Hematopoietic multipotent progenitor cell treated with erythropoietin and hydrocortisone succinate and interleukin-3 and kit ligand, for 17 days (in vitro differentiated cells): ENCODE measurements at regions not wholly inside any gene's neighbourhood (a gene's known extent, or its start where the extent isn't known, plus 50 kb on each side); places are given as distances from the start of the nearest gene placed in this dataset.

Experiments
- DNase-seq: peaks from one replicate; pipeline ENCODE4 v3.0.0-alpha.2; 2015; ENCODE audit warnings: low spot score

DNA sequence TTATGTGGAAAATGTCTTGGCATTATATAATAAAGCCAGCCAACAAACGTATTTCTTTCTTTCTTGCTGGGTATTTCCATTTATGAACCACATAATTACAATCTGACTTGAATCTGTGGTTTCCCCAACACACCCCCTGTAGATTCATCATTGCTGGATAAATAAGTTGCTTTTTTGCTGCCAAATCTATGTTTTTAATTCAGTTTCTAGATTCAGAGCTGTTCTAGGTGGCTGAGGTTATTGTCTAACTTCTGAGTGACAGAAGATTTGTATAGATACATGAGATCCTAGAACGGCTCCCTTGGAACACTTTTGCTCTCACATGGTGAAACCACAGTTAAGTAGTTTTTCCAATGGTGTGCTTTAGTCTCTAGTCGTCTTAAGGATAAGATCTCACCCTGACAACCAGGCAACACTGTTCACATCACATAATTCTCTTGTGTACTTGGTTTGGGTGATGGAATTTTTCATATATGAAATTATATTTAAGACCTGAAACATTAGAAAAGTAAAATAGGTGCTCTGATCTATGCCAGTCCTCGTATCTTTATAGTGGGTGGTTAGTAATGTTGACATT is 239.1 kb downstream of the KLF12 start:
- no peak for DNase-seq

DNA sequence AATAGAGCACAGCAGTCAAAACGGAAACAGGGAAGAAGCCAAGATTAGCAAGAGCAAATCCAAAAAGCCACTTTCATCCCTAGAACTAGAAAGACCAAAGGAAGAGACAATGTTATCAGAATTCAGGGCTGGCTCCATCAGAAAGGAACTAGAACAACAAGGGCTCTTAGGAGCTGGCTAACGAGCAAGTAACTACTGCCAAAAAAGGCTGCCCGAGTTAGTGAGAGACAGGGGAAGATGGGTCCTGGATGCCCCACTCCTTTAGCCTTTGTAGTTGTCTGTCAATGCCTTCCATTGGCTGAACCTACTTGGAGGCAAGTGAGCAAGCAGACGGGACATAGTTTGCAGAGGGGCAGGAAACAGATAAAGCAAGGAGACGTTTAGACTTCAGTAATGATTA is 240.4 kb downstream of the KLF12 start:
- no peak for DNase-seq

DNA sequence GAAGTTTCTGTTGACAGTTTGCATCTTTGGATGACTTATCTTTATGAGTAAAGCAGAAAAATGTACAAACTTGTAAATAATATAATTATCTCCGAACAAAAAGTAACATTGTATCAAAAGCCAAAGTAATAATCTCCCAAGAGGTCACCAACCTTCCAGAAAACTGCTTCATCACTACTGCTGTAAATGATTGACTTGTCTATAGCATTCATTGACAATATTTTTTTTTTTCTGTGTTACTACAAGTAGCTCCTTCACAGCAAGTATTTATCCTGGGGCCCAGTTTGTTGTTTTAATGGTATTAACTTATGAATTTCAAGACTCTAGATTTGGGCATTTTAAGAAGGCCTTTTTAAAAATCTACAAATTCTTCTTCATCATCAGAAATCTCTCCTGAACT is 242.4 kb downstream of the KLF12 start:
- no peak for DNase-seq

GRCh38 chr13:73883162-73883561 is 251.0 kb downstream of the KLF12 start:
- DNase-seq, result no peak

DNA sequence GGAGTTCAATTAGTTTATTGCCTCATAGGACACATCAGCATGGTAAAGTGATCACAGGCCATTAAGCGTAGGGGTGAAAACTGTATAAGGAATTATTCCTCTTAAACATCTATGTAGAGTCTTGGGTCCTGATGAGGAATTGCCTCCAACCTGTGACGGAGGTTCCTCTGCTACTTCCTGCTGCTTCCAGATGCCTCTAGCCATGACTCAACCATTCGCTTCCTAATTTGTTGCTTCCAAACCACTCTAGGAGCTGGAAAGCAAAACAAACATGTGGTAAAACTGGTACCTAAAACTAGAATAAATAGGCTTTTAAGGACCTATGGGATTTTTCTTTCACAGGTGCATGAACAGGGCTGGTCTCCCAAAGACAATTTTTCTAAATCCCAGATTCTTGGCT is 253.8 kb downstream of the KLF12 start:
- no peak for DNase-seq

GRCh38 chr13:73879346-73880015 is 254.7 kb downstream of the KLF12 start:
- no peak for DNase-seq

DNA sequence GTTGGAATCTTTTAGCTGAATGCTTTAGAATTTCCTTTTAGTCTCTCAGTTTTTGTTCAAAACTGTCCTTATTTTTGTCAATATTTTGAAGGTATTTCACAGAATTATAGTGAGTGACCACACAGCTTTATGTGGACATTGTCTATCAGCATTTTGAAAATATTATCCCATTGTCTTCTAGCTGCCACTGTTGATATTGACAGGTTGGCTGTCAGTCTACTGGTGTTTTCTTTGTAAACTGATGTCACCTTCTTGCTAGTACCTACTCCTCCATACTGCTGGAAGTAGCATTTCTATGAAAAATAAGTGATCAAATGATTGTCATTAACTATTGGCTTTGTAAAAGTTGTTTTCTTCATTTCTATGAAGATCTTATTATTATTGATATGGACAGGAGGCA is 256.8 kb downstream of the KLF12 start:
- no peak for DNase-seq

GRCh38 chr13:73876323-73876722 is 257.9 kb downstream of the KLF12 start:
- DNase-seq, result no peak

- DNase-seq, result no peak
Measured at GRCh38 chr13:73873940-73874830, 260.0 kb downstream of the KLF12 start.

GRCh38 chr13:73872397-73872796 is 261.8 kb downstream of the KLF12 start:
- no peak for DNase-seq

GRCh38 chr13:73870970-73871935 is 263.0 kb downstream of the KLF12 start:
- no peak for DNase-seq

GRCh38 chr13:73870036-73870741 is 264.0 kb downstream of the KLF12 start:
- DNase-seq, result no peak

DNA sequence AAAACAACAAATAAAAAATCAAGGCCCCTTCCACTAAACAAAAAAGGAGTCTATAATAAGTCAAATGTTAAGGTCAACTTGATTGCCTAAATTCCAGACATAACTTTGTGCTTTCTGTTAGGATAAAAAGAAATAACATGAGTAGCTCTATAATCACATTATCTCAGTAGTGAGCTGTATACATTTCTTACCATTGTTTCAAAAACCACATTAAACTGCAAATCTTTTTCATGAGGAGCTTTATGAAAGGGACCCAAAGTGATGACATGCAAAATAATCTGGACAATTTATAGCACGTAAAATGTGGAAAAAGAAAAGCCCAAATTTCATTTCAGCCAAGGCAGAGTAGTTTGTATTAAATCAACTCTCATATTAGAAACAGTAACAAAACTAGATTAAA is 269.2 kb downstream of the KLF12 start:
- DNase-seq, result no peak

DNA sequence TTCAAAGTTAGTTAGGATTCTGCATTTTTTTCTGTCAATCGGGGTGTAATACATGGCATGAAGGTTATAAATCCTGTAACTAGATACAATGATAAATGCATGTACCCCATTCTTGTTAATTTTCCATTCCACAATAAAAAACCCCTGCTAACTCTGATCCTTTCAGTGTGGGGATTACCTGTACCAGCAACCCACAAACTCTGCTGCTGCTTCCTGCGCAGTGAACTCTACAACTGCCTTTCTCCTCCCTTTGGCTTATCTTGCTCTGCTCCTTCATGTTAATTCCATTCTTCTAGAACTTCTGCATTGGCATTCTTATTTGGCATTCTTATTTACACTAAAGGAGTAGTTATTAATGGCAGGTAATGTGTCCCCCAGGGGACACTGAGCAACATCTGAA is 273.1 kb downstream of the KLF12 start:
- DNase-seq, result no peak

GRCh38 chr13:73860501-73860900 is 273.7 kb downstream of the KLF12 start:
- no peak for DNase-seq

- DNase-seq, result no peak
Measured at GRCh38 chr13:73859841-73860240, 274.4 kb downstream of the KLF12 start.

DNA sequence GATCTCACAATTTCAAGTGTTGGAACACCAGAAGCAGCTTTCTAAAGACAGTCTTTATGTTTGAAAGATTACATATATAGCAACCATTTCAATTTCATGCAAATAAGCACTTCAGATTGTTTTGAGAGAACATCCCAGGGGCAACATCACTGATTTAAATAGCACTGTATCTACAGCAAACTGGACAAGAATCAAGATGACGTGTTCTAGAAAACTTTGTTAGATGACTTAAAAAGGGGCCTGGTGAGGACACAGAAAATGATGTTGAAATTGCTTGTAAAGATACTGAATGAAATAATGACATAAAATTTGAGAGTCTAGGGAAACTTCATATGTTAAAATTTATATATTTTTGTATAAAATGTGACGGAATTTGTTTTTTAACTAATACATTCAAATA is 277.1 kb downstream of the KLF12 start:
- DNase-seq, result no peak

DNA sequence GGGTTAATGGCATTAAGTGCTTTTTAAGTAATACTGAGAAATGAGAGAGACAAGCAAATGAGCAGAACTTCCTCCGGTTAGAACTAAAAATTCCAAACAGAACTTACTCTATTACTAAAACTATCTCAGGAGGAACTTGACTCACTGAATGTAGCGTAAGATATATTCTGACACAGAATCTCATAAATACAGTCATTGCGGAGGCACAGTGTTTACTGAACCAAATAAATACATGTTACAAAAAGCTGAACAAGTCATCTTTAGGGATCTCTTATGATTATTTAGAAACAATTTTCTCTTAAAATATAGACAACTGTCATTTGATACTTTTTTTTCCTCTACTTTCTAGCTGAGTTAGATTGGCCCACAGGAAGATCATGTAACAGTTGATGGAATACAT is 283.1 kb downstream of the KLF12 start:
- DNase-seq, result no peak

- DNase-seq, result no peak
Measured at GRCh38 chr13:73850104-73850873, 283.9 kb downstream of the KLF12 start.

GRCh38 chr13:73849292-73849691 is 284.9 kb downstream of the KLF12 start:
- no peak for DNase-seq

- no peak for DNase-seq
Measured at GRCh38 chr13:73844986-73845385, 289.2 kb downstream of the KLF12 start.
